GM23338 (cell line): ENCODE measurements at regions not wholly inside any gene's neighbourhood (a gene's known extent, or its start where the extent isn't known, plus 50 kb on each side); places are given as distances from the start of the nearest gene placed in this dataset.

Source experiments
- ATAC-seq: fragments of 200-7000 bp; cut with Tn5 transposase; 3 replicates; pipeline ENCODE4 v1.9.1; 2020
- DNase-seq: peaks from one replicate; pipeline ENCODE4 v3.0.0-alpha.2; 2015; ENCODE audit warnings: low spot score
- H2AFZ ChIP-seq: fragments of 200-600 bp; sonication (generic); 2 replicates; pipeline ENCODE4 v1.8.0; 2016; ENCODE audit warnings: antibody characterized with exemption, mild to moderate bottlenecking, moderate library complexity
- H3F3A ChIP-seq: fragments of 200-600 bp; sonication (generic); replicated peaks from 2 replicates; pipeline ENCODE4 v1.8.0; 2017; ENCODE audit warnings: antibody characterized with exemption, mixed run types, low read depth
- H3K27ac ChIP-seq: fragments of 200-600 bp; sonication (generic); 2 replicates; pipeline ENCODE4 v1.6.1; 2016; ENCODE audit warnings: low read depth
- H3K27me3 ChIP-seq: fragments of 200-600 bp; sonication (generic); 2 replicates; pipeline ENCODE4 v1.8.0; 2016; ENCODE audit warnings: mild to moderate bottlenecking, mixed run types, moderate library complexity; ENCODE audit not compliant: insufficient read depth
- H3K36me3 ChIP-seq: fragments of 200-600 bp; sonication (generic); 2 replicates; pipeline ENCODE4 v1.8.0; 2016; ENCODE audit warnings: mild to moderate bottlenecking; ENCODE audit not compliant: insufficient read depth
- H3K4me1 ChIP-seq: fragments of 200-600 bp; sonication (generic); 2 replicates; pipeline ENCODE4 v1.8.0; 2016; ENCODE audit warnings: mild to moderate bottlenecking, moderate library complexity; ENCODE audit not compliant: insufficient read depth
- H3K4me2 ChIP-seq: fragments of 200-600 bp; sonication (generic); 2 replicates; pipeline ENCODE4 v1.7.1; 2017; ENCODE audit warnings: mixed run types
- H3K4me3 ChIP-seq: fragments of 200-600 bp; sonication (generic); 2 replicates; pipeline ENCODE4 v1.6.1; 2016; ENCODE audit warnings: mixed run types
- H3K79me2 ChIP-seq: fragments of 200-600 bp; sonication (generic); replicated peaks from 2 replicates; pipeline ENCODE4 v1.8.0; 2017; ENCODE audit warnings: mild to moderate bottlenecking; ENCODE audit not compliant: insufficient read depth
- H3K9me2 ChIP-seq: fragments of 200-600 bp; sonication (generic); 2 replicates; pipeline ENCODE4 v1.8.0; 2017; ENCODE audit not compliant: insufficient read depth
- H4K20me1 ChIP-seq: fragments of 200-600 bp; sonication (generic); replicated peaks from 2 replicates; pipeline ENCODE4 v1.8.0; 2017; ENCODE audit warnings: mild to moderate bottlenecking; ENCODE audit not compliant: insufficient read depth
- H3K27ac Mint-ChIP-seq: 2 replicates; pipeline ENCODE4 v1.8.0; 2020; ENCODE audit warnings: inconsistent platforms, mild to moderate bottlenecking, moderate library complexity, mixed read lengths
- H3K27me3 Mint-ChIP-seq: 3 replicates; pipeline ENCODE4 v1.8.0; 2022; ENCODE audit warnings: low read depth, mild to moderate bottlenecking, moderate library complexity, mixed read lengths, inconsistent platforms; ENCODE audit not compliant: insufficient read depth, poor library complexity
- H3K36me3 Mint-ChIP-seq: 3 replicates; pipeline ENCODE4 v1.8.0; 2021; ENCODE audit warnings: low read depth, mild to moderate bottlenecking, inconsistent platforms, moderate library complexity, mixed read lengths
- H3K4me1 Mint-ChIP-seq: 3 replicates; pipeline ENCODE4 v1.8.0; 2020; ENCODE audit warnings: mild to moderate bottlenecking, inconsistent platforms, mixed read lengths
- H3K4me3 Mint-ChIP-seq: 3 replicates; pipeline ENCODE4 v1.8.0; 2021; ENCODE audit warnings: moderate library complexity, mild to moderate bottlenecking, inconsistent platforms, mixed read lengths
- H3K9me3 Mint-ChIP-seq: 3 replicates; pipeline ENCODE4 v1.8.0; 2020; ENCODE audit warnings: moderate library complexity, mild to moderate bottlenecking, inconsistent platforms, mixed read lengths
- JUNB ChIP-seq: IDR thresholded peaks from one replicate; pipeline ENCODE4 v1.6.1; 2016; ENCODE audit warnings: antibody characterized with exemption; ENCODE audit not compliant: unreplicated experiment
- STAT1 ChIP-seq: IDR thresholded peaks from one replicate; pipeline ENCODE4 v1.6.1; 2016; ENCODE audit warnings: antibody characterized with exemption; ENCODE audit not compliant: unreplicated experiment
- ZNF462 ChIP-seq: fragments of 250-450 bp; sonication (Bioruptor Pico); IDR thresholded peaks from 2 replicates; pipeline ENCODE4 v1.5.0; 2020; ENCODE audit warnings: mild to moderate bottlenecking, moderate library complexity
- TF ChIP-seq, protein P1 (sequence below): IDR thresholded peaks from one replicate; pipeline ENCODE4 v1.6.1; 2018; ENCODE audit warnings: antibody characterized with exemption; ENCODE audit not compliant: unreplicated experiment

GRCh38 chr13:47796816-47797215, 204.3 kb downstream of the SUCLA2 start:
- H3K4me3 ChIP-seq = no peak overlapping the region
- Mint-ChIP-seq H3K27me3 (peaks cover 3% of the 10 kb centered on the region), H3K36me3 (peaks cover 8% of the 10 kb centered on the region), H3K4me3 (no peak overlapping the region), H3K4me1 (no peaks in the 10 kb centered on the region), H3K9me3 (peaks cover 18% of the 10 kb centered on the region), H3K27ac (no peak overlapping the region)
- H3K27me3 ChIP-seq = no peaks in the 10 kb centered on the region
- ATAC-seq = no peak
- H3K36me3 ChIP-seq = no peaks in the 10 kb centered on the region
- no peaks in the 10 kb centered on the region for H3K4me1 ChIP-seq
- H2AFZ ChIP-seq = no peak overlapping the region
- H3K4me2 ChIP-seq = no peak overlapping the region
- no peaks in the 10 kb centered on the region for H4K20me1 ChIP-seq
- no peak overlapping the region for H3K27ac ChIP-seq
- peak; percentile 7 for DNase-seq
- no peaks in the 10 kb centered on the region for H3K79me2 ChIP-seq
- H3F3A ChIP-seq = no peaks in the 10 kb centered on the region
- TF ChIP-seq, protein P1, sequence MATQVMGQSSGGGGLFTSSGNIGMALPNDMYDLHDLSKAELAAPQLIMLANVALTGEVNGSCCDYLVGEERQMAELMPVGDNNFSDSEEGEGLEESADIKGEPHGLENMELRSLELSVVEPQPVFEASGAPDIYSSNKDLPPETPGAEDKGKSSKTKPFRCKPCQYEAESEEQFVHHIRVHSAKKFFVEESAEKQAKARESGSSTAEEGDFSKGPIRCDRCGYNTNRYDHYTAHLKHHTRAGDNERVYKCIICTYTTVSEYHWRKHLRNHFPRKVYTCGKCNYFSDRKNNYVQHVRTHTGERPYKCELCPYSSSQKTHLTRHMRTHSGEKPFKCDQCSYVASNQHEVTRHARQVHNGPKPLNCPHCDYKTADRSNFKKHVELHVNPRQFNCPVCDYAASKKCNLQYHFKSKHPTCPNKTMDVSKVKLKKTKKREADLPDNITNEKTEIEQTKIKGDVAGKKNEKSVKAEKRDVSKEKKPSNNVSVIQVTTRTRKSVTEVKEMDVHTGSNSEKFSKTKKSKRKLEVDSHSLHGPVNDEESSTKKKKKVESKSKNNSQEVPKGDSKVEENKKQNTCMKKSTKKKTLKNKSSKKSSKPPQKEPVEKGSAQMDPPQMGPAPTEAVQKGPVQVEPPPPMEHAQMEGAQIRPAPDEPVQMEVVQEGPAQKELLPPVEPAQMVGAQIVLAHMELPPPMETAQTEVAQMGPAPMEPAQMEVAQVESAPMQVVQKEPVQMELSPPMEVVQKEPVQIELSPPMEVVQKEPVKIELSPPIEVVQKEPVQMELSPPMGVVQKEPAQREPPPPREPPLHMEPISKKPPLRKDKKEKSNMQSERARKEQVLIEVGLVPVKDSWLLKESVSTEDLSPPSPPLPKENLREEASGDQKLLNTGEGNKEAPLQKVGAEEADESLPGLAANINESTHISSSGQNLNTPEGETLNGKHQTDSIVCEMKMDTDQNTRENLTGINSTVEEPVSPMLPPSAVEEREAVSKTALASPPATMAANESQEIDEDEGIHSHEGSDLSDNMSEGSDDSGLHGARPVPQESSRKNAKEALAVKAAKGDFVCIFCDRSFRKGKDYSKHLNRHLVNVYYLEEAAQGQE = no peak
- TF ChIP-seq STAT1 (no peak), ZNF462 (CRISPR knock-in tag) (no peak), JUNB (no peak)
- H3K9me2 ChIP-seq = no peaks in the 10 kb centered on the region
